Esophagus squamous epithelium (tissue), 4 donors: ENCODE measurements at regions not wholly inside any gene's neighbourhood (a gene's known extent, or its start where the extent isn't known, plus 50 kb on each side); places are given as distances from the start of the nearest gene placed in this dataset.

ENCODE experiments used
- POLR2A ChIP-seq, 4 donors: fragments of 450-650 bp; IDR thresholded peaks; one replicate each; pipeline ENCODE4 v1.6.1; 2017; ENCODE audit warnings: antibody characterized with exemption in 4 of 4, mild to moderate bottlenecking in 4 of 4, moderate library complexity in 3 of 4
- TF ChIP-seq, protein P1 (sequence below), 6 experiments: fragments of 450-650 bp in 4 of 6; fragments of 200-600 bp in 2 of 6; sonication (generic) in 2 of 6; IDR thresholded peaks; one replicate each; pipeline ENCODE4 v1.5.1; 2016 to 2019; ENCODE audit warnings: antibody characterized with exemption in 6 of 6, mild to moderate bottlenecking in 4 of 6, moderate library complexity in 4 of 6

DNA sequence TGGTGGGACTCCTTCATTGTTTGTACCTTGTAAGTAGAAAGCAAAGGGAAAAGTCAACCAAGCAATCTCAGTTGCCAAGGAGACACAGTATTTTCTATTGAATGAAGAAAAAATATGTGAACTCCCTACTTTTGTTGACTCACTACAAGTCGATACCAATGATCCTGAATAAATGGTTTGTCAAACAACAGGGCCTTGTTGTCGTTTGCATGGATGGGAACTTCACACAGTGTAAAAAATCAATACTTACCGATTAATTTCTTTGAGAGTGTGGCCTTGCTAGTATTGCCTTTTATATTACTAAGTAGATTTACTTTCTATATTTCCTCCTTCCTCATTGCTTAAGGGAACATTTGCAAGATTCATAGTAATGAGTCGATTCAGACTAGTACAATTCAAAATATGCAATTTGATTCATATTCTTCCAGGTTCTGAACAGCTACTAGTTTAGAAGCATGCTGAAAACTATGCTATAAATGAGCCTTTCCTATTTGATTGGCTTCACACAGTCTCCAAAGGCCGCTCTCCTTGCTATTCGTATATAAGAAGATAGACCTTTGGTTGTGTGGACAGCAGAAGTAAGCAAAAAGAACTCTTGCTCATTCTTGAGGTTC is 108.0 kb downstream of the ZNF330 start:
- TF ChIP-seq, protein P1, sequence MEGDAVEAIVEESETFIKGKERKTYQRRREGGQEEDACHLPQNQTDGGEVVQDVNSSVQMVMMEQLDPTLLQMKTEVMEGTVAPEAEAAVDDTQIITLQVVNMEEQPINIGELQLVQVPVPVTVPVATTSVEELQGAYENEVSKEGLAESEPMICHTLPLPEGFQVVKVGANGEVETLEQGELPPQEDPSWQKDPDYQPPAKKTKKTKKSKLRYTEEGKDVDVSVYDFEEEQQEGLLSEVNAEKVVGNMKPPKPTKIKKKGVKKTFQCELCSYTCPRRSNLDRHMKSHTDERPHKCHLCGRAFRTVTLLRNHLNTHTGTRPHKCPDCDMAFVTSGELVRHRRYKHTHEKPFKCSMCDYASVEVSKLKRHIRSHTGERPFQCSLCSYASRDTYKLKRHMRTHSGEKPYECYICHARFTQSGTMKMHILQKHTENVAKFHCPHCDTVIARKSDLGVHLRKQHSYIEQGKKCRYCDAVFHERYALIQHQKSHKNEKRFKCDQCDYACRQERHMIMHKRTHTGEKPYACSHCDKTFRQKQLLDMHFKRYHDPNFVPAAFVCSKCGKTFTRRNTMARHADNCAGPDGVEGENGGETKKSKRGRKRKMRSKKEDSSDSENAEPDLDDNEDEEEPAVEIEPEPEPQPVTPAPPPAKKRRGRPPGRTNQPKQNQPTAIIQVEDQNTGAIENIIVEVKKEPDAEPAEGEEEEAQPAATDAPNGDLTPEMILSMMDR (IDR thresholded peaks at IDR 0.05), result no peak
- no peak for TF ChIP-seq POLR2A (IDR thresholded peaks at IDR 0.05)
